HG03354 (cell line): ENCODE measurements at regions not wholly inside any gene's neighbourhood (a gene's known extent, or its start where the extent isn't known, plus 50 kb on each side); places are given as distances from the start of the nearest gene placed in this dataset.
"Not testable (repeated sequence)": the region's sequence is repeated elsewhere in the genome, so short reads cannot be mapped to it uniquely, and the experiment has no call there.

ENCODE experiments used
- ATAC-seq: cut with Tn5 transposase; IDR thresholded peaks from one replicate; pipeline ENCODE4 v1.9.1; 2021; ENCODE audit warnings: mild to moderate bottlenecking; ENCODE audit not compliant: unreplicated experiment, poor library complexity, severe bottlenecking

- ATAC-seq = no peak
Observed at GRCh38 chr2:180927030-180927686, 53.2 kb upstream of the UBE2E3 start.

GRCh38 chr2:180925700-180926099 lies 54.7 kb upstream of the UBE2E3 start:
- ATAC-seq = no peak

GRCh38 chr2:180924063-180924462 lies 56.3 kb upstream of the UBE2E3 start:
- ATAC-seq = no peak

GRCh38 chr2:180910831-180911665 lies 69.4 kb upstream of the UBE2E3 start:
- ATAC-seq = no peak

- ATAC-seq = no peak
Observed at GRCh38 chr2:180907731-180908130, 72.7 kb upstream of the UBE2E3 start.

GRCh38 chr2:180905461-180905860 lies 74.9 kb upstream of the UBE2E3 start:
- no peak for ATAC-seq

GRCh38 chr2:180905002-180905401 lies 75.4 kb upstream of the UBE2E3 start:
- ATAC-seq = no peak

- ATAC-seq = no peak
Observed at GRCh38 chr2:180901331-180901730, 79.1 kb upstream of the UBE2E3 start.

- no peak for ATAC-seq
Observed at GRCh38 chr2:180893752-180894151, 86.7 kb upstream of the UBE2E3 start.

- no peak for ATAC-seq
Observed at GRCh38 chr2:180892091-180892490, 88.3 kb upstream of the UBE2E3 start.

GRCh38 chr2:180891360-180891759 lies 89.0 kb upstream of the UBE2E3 start:
- no peak for ATAC-seq

- no peak for ATAC-seq
Observed at GRCh38 chr2:180890781-180891180, 89.6 kb upstream of the UBE2E3 start.

- ATAC-seq = no peak
Observed at GRCh38 chr2:180882959-180883358, 97.4 kb upstream of the UBE2E3 start.

GRCh38 chr2:180876506-180876905 lies 103.9 kb upstream of the UBE2E3 start:
- no peak for ATAC-seq

GRCh38 chr2:180873219-180873618 lies 107.2 kb upstream of the UBE2E3 start:
- ATAC-seq = no peak

GRCh38 chr2:180872781-180873180 lies 107.6 kb upstream of the UBE2E3 start:
- ATAC-seq = not testable (repeated sequence)

- no peak for ATAC-seq
Observed at GRCh38 chr2:180872255-180872654, 108.2 kb upstream of the UBE2E3 start.

- no peak for ATAC-seq
Observed at GRCh38 chr2:180871649-180872048, 108.8 kb upstream of the UBE2E3 start.

- no peak for ATAC-seq
Observed at GRCh38 chr2:180849851-180850250, 130.6 kb upstream of the UBE2E3 start.

- no peak for ATAC-seq
Observed at GRCh38 chr2:180848393-180848792, 132.0 kb upstream of the UBE2E3 start.

- ATAC-seq = no peak
Observed at GRCh38 chr2:180846756-180847472, 133.5 kb upstream of the UBE2E3 start.
